GM12878 (cell line): ENCODE measurements at regions not wholly inside any gene's neighbourhood (a gene's known extent, or its start where the extent isn't known, plus 50 kb on each side); places are given as distances from the start of the nearest gene placed in this dataset.

ENCODE experiments used
- ATAC-seq: fragments of 200-7000 bp; cut with Tn5 transposase; 3 replicates; pipeline ENCODE4 v1.9.1; 2020; ENCODE audit warnings: mild to moderate bottlenecking, moderate library complexity
- BruUV-seq: library from RNA; stranded (reverse); fragments of 400-500 nt; replicated peaks from 2 replicates; lab custom pipeline; 2021; lab: Mats Ljungman, UMichigan
- CTCF ChIA-PET: fragments of 300-600 bp; sonication (Branson Sonifier 250); formaldehyde crosslinking; extraction: SDS; loops from one replicate; lab custom pipeline; 2021; ENCODE audit warnings: inconsistent platforms; lab: Yijun Ruan, JAX
- POLR2A ChIA-PET: fragments of 350-600 bp; formaldehyde crosslinking; extraction: SDS; loops from one replicate; lab custom pipeline; 2021; ENCODE audit warnings: inconsistent platforms; lab: Charles Lee
- RAD21 ChIA-PET: fragments of 300-600 bp; sonication (Branson Sonifier 250); formaldehyde crosslinking; loops from one replicate; lab custom pipeline; 2023; ENCODE audit warnings: antibody characterized with exemption; ENCODE audit not compliant: unreplicated experiment; lab: Charles Lee
- SMC1A ChIA-PET: fragments of 300-600 bp; sonication (Branson Sonifier 250); formaldehyde crosslinking; loops from one replicate; lab custom pipeline; 2023; ENCODE audit not compliant: unreplicated experiment, uncharacterized antibody; lab: Charles Lee
- DNase-seq: peaks from one replicate; pipeline ENCODE4 v3.0.0-alpha.2; 2011; ENCODE audit warnings: low read depth, low spot score
- FAIRE-seq: peaks from 3 replicates; lab custom pipeline; 2011; peaks lifted over from hg19 to GRCh38; lab: Jason Lieb, UNC
- H2AFZ ChIP-seq: 2 replicates; pipeline ENCODE4 v1.6.0; 2011; ENCODE audit warnings: low read depth, low read length, control low read depth; ENCODE audit not compliant: control insufficient read depth
- H3K27ac ChIP-seq: 2 replicates; pipeline ENCODE4 v1.5.1; 2011; ENCODE audit warnings: control low read depth; ENCODE audit not compliant: control insufficient read depth, insufficient read depth
- H3K27me3 ChIP-seq, 2 experiments: replicated peaks in 1 of 2; 2 replicates each; pipeline versions ENCODE4 v1.6.0 to v1.6.1; 2011; ENCODE audit warnings: low read length in 1 of 2; ENCODE audit not compliant: control insufficient read depth in 2 of 2, insufficient read depth in 2 of 2
- H3K36me3 ChIP-seq, 2 experiments: 2 replicates each; pipeline ENCODE4 v1.5.1; 2011; ENCODE audit warnings: low read length in 1 of 2; ENCODE audit not compliant: control insufficient read depth in 2 of 2, insufficient read depth in 2 of 2
- H3K4me1 ChIP-seq: 2 replicates; pipeline ENCODE4 v1.6.1; 2011; ENCODE audit warnings: mild to moderate bottlenecking, low read length, moderate library complexity, mixed read lengths; ENCODE audit not compliant: control insufficient read depth, insufficient read depth
- H3K4me2 ChIP-seq: 2 replicates; pipeline ENCODE4 v1.6.0; 2011; ENCODE audit warnings: control low read depth; ENCODE audit not compliant: control insufficient read depth, insufficient read depth
- H3K4me3 ChIP-seq: fragments of 200-600 bp; sonication (generic); 2 replicates; pipeline ENCODE4 v1.5.1; 2016
- H3K79me2 ChIP-seq: 2 replicates; pipeline ENCODE4 v1.6.0; 2011; ENCODE audit warnings: low read length; ENCODE audit not compliant: control insufficient read depth, insufficient read depth
- H3K9ac ChIP-seq: 2 replicates; pipeline ENCODE4 v1.8.0; 2011; ENCODE audit warnings: low read length, control low read depth, mixed read lengths; ENCODE audit not compliant: control insufficient read depth, insufficient read depth
- H3K9me3 ChIP-seq: replicated peaks from 3 replicates; pipeline ENCODE4 v1.5.1; 2011; ENCODE audit warnings: mild to moderate bottlenecking, low read length; ENCODE audit not compliant: control insufficient read depth, insufficient read depth
- H4K20me1 ChIP-seq: 2 replicates; pipeline ENCODE4 v1.6.0; 2011; ENCODE audit not compliant: control insufficient read depth, insufficient read depth
- POU2F2 ChIP-seq: IDR thresholded peaks from 3 replicates; pipeline ENCODE4 v1.6.1; 2011; ENCODE audit warnings: low read depth, mild to moderate bottlenecking, low read length, borderline replicate concordance
- RUNX3 ChIP-seq: IDR thresholded peaks from 2 replicates; pipeline ENCODE4 v1.6.1; 2012; ENCODE audit warnings: low read length, inconsistent platforms
- ZNF384 ChIP-seq: IDR thresholded peaks from 2 replicates; pipeline ENCODE4 v1.6.1; 2012; ENCODE audit warnings: low read depth, mild to moderate bottlenecking, low read length, improper control_type of control experiment, borderline replicate concordance
- ZSCAN29 ChIP-seq: fragments of 450-650 bp; IDR thresholded peaks from 2 replicates; pipeline ENCODE4 v1.6.1; 2017; ENCODE audit warnings: mild to moderate bottlenecking, moderate library complexity
- WGBS: methylation state at CpG from one replicate; pipeline ENCODE4 v1.1.6; 2016; ENCODE audit warnings: low lambda C conversion rate; ENCODE audit not compliant: insufficient replicate concordance, insufficient coverage; ENCODE audit errors: missing lambda C conversion rate; 5-methylcytosine and 5-hydroxymethylcytosine counted together
- in situ Hi-C: fragments of 300-500 bp; cut with MboI; formaldehyde crosslinking; loops from 9 replicates; pipeline ENCODE4 v1.14.3; 2018; ENCODE audit warnings: mixed read lengths
- intact Hi-C: fragments of 100-400 bp; cut with micrococcal nuclease; formaldehyde crosslinking; loops from one replicate; pipeline ENCODE4 v1.14.2; 2022; ENCODE audit not compliant: unreplicated experiment
- TF ChIP-seq, protein P1 (sequence below): fragments of 450-650 bp; IDR thresholded peaks from 2 replicates; pipeline ENCODE4 v1.6.1; 2016; ENCODE audit warnings: mild to moderate bottlenecking

DNA sequence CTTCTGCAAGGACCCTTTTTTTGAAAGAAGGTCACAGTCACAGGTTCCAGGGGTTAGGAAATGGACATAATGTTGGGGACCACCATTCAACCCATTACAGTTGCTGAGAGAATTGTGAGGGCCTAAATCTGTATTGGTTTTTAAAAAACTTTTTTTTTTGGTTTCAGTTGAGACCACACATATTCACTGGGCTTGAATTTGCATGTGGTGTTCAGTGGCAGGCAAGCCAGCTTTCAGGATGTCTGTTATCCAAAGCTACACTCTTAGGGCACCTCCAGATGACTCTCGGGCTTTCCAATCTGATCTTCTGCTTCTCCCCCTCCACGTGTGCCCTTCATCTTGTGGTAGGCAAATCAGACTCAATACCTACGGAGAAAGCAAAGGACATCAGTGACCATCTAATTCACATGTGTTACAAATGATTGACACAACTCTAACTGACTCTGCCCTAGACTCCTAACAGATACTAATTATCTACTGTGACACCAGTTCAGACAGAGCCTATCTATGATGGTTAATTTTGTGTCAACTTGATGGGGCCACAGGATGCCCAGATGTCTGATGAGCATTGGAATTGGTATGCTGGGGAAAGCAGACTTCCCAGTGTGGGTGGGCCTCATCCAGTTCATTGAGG, 93.3 kb upstream of the ELMO1 start:
- peak; percentile 79 for ATAC-seq
- no peaks in the 10 kb centered on the region for H3K27me3 ChIP-seq

More for the DNA sequence above, 93.3 kb upstream of the ELMO1 start:
- Histone ChIP-seq H3K36me3 (no peaks in the 10 kb centered on the region), H3K9me3 (no peaks in the 10 kb centered on the region), H3K4me1 (peaks cover 10% of the 10 kb centered on the region), H2AFZ (no peak overlapping the region), H3K79me2 (no peaks in the 10 kb centered on the region), H4K20me1 (no peaks in the 10 kb centered on the region), H3K4me2 (peak overlapping the region; percentile 20; the same call in 1 of the 2 replicates), H3K4me3 (no peak overlapping the region), H3K27ac (no peak overlapping the region), H3K9ac (no peak overlapping the region)
- peak; percentile 66 for FAIRE-seq
- CTCF ChIA-PET, result interaction anchor here (1.2 kb wide), 1 partner anchor 191 kb away, joined by 3 read pairs; no protein-coding TSS in a partner anchor
- 18% methylated on average over 3 of the region's 3 CpGs for WGBS
- no TSS peak for BruUV-seq
- intact Hi-C loops (no loop called here), in situ Hi-C loops (no loop called here)
- peak; percentile 20 for DNase-seq
- RAD21 ChIA-PET, result no interaction called here
- TF ChIP-seq ZNF384 (peak; percentile 57; the same call in 1 of the 2 replicates), ZSCAN29 (no peak), RUNX3 (peak; percentile 39; the same call in 1 of the 2 replicates), POU2F2 (peak; percentile 82; the same call in 2 of the 3 replicates)
- TF ChIP-seq, protein P1, sequence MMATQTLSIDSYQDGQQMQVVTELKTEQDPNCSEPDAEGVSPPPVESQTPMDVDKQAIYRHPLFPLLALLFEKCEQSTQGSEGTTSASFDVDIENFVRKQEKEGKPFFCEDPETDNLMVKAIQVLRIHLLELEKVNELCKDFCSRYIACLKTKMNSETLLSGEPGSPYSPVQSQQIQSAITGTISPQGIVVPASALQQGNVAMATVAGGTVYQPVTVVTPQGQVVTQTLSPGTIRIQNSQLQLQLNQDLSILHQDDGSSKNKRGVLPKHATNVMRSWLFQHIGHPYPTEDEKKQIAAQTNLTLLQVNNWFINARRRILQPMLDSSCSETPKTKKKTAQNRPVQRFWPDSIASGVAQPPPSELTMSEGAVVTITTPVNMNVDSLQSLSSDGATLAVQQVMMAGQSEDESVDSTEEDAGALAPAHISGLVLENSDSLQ, result peak; percentile 70
- POLR2A ChIA-PET, result no interaction called here
- SMC1A ChIA-PET, result no interaction called here
